Muscle layer of duodenum (tissue), 2 donors: ENCODE measurements at regions not wholly inside any gene's neighbourhood (a gene's known extent, or its start where the extent isn't known, plus 50 kb on each side); places are given as distances from the start of the nearest gene placed in this dataset.

ENCODE experiments used
- H3K27ac ChIP-seq: one replicate; pipeline ENCODE4 v1.7.0; 2013; ENCODE audit warnings: mild to moderate bottlenecking, low read length
- H3K27me3 ChIP-seq: one replicate; pipeline ENCODE4 v1.7.0; 2013; ENCODE audit warnings: low read depth, mild to moderate bottlenecking, control low read depth, low read length
- H3K36me3 ChIP-seq, 2 donors: one replicate each; pipeline ENCODE4 v1.7.0; 2013; ENCODE audit warnings: low read length in 2 of 2, control low read depth in 1 of 2, mild to moderate bottlenecking in 1 of 2; ENCODE audit not compliant: insufficient read depth in 2 of 2, control insufficient read depth in 1 of 2
- H3K4me1 ChIP-seq, 2 donors: one replicate each; pipeline ENCODE4 v1.7.0; 2013; ENCODE audit warnings: low read length in 2 of 2, mild to moderate bottlenecking in 2 of 2, control low read depth in 1 of 2, moderate library complexity in 1 of 2; ENCODE audit not compliant: insufficient read depth in 2 of 2, control insufficient read depth in 1 of 2
- H3K4me3 ChIP-seq, 2 donors: one replicate each; pipeline ENCODE4 v1.7.0; 2013; ENCODE audit warnings: low read length in 2 of 2, low read depth in 1 of 2, mild to moderate bottlenecking in 1 of 2
- H3K9me3 ChIP-seq, 2 donors: one replicate each; pipeline ENCODE4 v1.7.0; 2013; ENCODE audit warnings: low read length in 2 of 2, control low read depth in 1 of 2, mild to moderate bottlenecking in 1 of 2; ENCODE audit not compliant: control insufficient read depth in 1 of 2
- donor health status: healthy.

GRCh38 chr2:16408331-16409005, 257.2 kb downstream of the CYRIA start:
- H3K4me1 ChIP-seq, result no peaks in the 10 kb centered on the region

GRCh38 chr2:16407358-16407757, 258.3 kb downstream of the CYRIA start:
- Histone ChIP-seq H3K4me3 (no peak overlapping the region), H3K27ac (no peak overlapping the region), H3K27me3 (no peaks in the 10 kb centered on the region), H3K36me3 (no peaks in the 10 kb centered on the region), H3K9me3 (no peaks in the 10 kb centered on the region), H3K4me1 (no peaks in the 10 kb centered on the region)

More at GRCh38 chr2:16408331-16409005, 257.2 kb downstream of the CYRIA start:
- H3K36me3 ChIP-seq, result no peaks in the 10 kb centered on the region
- no peak overlapping the region for H3K27ac ChIP-seq
- H3K4me3 ChIP-seq, result no peak overlapping the region
- H3K27me3 ChIP-seq, result no peaks in the 10 kb centered on the region
- H3K9me3 ChIP-seq, result no peaks in the 10 kb centered on the region

- no peaks in the 10 kb centered on the region for H3K27me3 ChIP-seq
- no peak overlapping the region for H3K4me3 ChIP-seq
- H3K4me1 ChIP-seq, result no peaks in the 10 kb centered on the region
- H3K36me3 ChIP-seq, result no peaks in the 10 kb centered on the region
- H3K27ac ChIP-seq, result no peak overlapping the region
- H3K9me3 ChIP-seq, result no peaks in the 10 kb centered on the region
Observed at GRCh38 chr2:16406496-16407289, 258.9 kb downstream of the CYRIA start.

- Histone ChIP-seq H3K9me3 (no peaks in the 10 kb centered on the region), H3K27me3 (no peaks in the 10 kb centered on the region)
Observed at GRCh38 chr2:16405551-16405950, 260.1 kb downstream of the CYRIA start.

GRCh38 chr2:16404551-16405300, 260.9 kb downstream of the CYRIA start:
- Histone ChIP-seq H3K27me3 (no peaks in the 10 kb centered on the region), H3K4me1 (no peaks in the 10 kb centered on the region), H3K9me3 (no peaks in the 10 kb centered on the region), H3K27ac (no peak overlapping the region), H3K4me3 (no peak overlapping the region), H3K36me3 (no peaks in the 10 kb centered on the region)

More at GRCh38 chr2:16405551-16405950, 260.1 kb downstream of the CYRIA start:
- no peak overlapping the region for H3K4me3 ChIP-seq
- no peaks in the 10 kb centered on the region for H3K4me1 ChIP-seq
- no peaks in the 10 kb centered on the region for H3K36me3 ChIP-seq
- H3K27ac ChIP-seq, result no peak overlapping the region

- no peaks in the 10 kb centered on the region for H3K9me3 ChIP-seq
- no peaks in the 10 kb centered on the region for H3K27me3 ChIP-seq
- no peak overlapping the region for H3K4me3 ChIP-seq
- H3K27ac ChIP-seq, result no peak overlapping the region
- no peaks in the 10 kb centered on the region for H3K36me3 ChIP-seq
- no peaks in the 10 kb centered on the region for H3K4me1 ChIP-seq
Observed at GRCh38 chr2:16404146-16404545, 261.5 kb downstream of the CYRIA start.

GRCh38 chr2:16402891-16403290, 262.7 kb downstream of the CYRIA start:
- H3K27me3 ChIP-seq, result no peaks in the 10 kb centered on the region
- H3K4me3 ChIP-seq, result no peak overlapping the region
- no peak overlapping the region for H3K27ac ChIP-seq
- no peaks in the 10 kb centered on the region for H3K9me3 ChIP-seq
- H3K36me3 ChIP-seq, result no peaks in the 10 kb centered on the region
- no peaks in the 10 kb centered on the region for H3K4me1 ChIP-seq

- Histone ChIP-seq H3K27ac (no peak overlapping the region), H3K27me3 (no peaks in the 10 kb centered on the region), H3K9me3 (no peaks in the 10 kb centered on the region), H3K4me3 (no peak overlapping the region), H3K4me1 (no peaks in the 10 kb centered on the region), H3K36me3 (no peaks in the 10 kb centered on the region)
Observed at GRCh38 chr2:16401761-16402300, 263.8 kb downstream of the CYRIA start.

- Histone ChIP-seq H3K36me3 (no peaks in the 10 kb centered on the region), H3K27ac (no peak overlapping the region), H3K27me3 (no peaks in the 10 kb centered on the region), H3K9me3 (no peaks in the 10 kb centered on the region), H3K4me1 (no peaks in the 10 kb centered on the region), H3K4me3 (no peak overlapping the region)
Observed at GRCh38 chr2:16400127-16400623, 265.5 kb downstream of the CYRIA start.

- no peaks in the 10 kb centered on the region for H3K9me3 ChIP-seq
- no peaks in the 10 kb centered on the region for H3K27me3 ChIP-seq
- no peak overlapping the region for H3K27ac ChIP-seq
- no peaks in the 10 kb centered on the region for H3K36me3 ChIP-seq
- no peaks in the 10 kb centered on the region for H3K4me1 ChIP-seq
- no peak overlapping the region for H3K4me3 ChIP-seq
Observed at GRCh38 chr2:16398486-16399043, 267.1 kb downstream of the CYRIA start.
